Activated CD4-positive, alpha-beta T cell treated with anti-CD3 and anti-CD28 coated beads for 48 hours (primary cell): ENCODE measurements at regions not wholly inside any gene's neighbourhood (a gene's known extent, or its start where the extent isn't known, plus 50 kb on each side); places are given as distances from the start of the nearest gene placed in this dataset.
"Not testable (repeated sequence)": the region's sequence is repeated elsewhere in the genome, so short reads cannot be mapped to it uniquely, and the experiment has no call there.

Experiments
- DNase-seq: peaks from one replicate; pipeline ENCODE4 v3.0.0-alpha.2; 2020

GRCh38 chr5:102554082-102554481, 55.3 kb upstream of the SLCO6A1 start:
- DNase-seq = no peak

DNA sequence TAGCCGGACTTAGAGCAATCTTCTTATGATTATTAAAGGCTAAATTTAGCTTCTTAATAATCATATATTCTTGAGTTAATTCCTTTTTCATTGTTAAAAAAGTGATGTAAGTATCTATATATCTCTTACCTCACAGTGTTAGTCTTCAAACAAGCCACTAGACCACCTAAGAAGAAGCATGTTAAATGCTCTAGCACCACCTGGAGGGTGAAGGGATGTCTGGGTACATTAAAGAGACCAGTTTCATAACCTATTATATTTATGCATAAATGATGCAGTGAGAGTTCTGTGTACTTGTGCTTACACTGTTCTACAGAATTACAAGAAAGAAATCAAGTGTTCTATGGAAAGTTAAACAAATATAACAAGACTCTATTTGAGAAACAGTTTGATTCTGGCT, 55.9 kb upstream of the SLCO6A1 start:
- DNase-seq = no peak

DNA sequence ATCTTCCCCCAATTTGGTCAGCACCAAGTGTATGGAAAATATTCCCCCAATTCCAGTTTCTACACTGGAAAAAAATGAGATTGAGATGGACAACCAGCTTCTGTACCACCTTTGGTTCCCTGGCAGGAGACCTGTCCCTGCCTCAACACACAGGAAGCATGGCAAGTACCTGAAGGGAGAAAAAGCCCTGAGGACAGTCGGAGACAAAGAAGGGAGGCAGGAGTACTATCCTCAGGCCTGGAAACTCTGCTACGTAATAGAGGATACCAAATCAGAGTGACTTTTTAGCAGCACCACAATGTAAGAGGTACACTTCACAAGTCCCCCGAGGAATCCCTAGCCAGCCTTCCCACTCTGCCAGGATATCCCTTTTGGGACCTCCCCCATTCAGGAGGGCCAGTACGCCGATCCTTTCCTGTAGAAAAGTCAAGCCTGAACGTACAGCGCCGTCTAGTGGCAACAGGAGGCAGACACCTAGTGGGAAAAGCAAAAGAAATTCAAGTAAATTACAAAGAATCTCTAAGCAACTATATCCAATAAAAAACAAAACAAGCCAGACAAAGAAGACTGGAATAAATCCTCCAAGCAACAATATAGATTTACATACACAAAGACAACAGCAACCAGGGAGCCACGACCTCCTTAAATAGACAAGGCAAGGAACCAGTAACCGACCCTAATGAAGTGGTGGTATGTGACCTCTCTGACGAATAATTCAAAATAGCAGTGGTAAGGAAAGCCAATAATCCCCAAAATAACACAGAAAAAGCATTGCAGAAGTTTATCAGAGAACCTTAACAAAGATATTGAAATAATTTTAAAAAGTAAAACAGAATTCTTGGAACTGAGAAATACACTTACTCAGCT, 63.3 kb upstream of the SLCO6A1 start:
- DNase-seq = peak; percentile 42

GRCh38 chr5:102570747-102571146, 71.9 kb upstream of the SLCO6A1 start:
- no peak for DNase-seq

DNA sequence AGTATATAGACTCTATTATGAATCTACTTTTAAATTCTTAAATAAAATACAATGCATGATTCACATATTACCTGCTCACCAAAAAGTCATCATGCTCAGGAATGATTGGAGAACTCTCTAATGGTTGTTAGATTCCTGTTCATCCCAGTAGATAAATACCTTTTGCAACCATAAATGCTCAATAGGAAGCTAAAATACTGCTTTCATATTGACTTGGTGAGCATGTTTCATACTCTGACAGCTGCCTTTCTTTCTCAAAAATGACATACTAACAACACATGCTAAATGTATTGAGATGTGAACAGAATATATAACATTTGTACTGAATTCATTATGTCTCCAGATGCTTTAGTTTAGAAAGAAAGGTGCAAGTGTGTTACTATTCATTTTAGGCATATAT, 79.6 kb upstream of the SLCO6A1 start:
- no peak for DNase-seq

DNA sequence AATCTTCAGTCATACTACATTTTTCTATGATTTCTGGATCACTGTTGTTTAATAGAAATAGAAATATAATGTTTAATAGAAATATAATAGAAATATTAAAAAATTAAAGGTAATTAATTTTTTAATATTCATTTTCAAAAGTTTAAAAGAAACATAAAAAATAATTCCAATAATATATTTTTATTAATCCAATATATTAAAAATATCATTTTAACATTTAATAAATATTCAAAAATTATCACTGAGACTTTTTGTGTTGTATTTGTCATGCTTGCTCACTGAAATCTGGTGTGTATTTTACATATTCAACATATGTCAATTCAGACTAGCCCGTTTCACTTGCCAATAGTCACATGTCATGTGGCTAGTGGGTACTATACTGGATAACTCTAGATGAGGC, 80.6 kb upstream of the SLCO6A1 start:
- no peak for DNase-seq

DNA sequence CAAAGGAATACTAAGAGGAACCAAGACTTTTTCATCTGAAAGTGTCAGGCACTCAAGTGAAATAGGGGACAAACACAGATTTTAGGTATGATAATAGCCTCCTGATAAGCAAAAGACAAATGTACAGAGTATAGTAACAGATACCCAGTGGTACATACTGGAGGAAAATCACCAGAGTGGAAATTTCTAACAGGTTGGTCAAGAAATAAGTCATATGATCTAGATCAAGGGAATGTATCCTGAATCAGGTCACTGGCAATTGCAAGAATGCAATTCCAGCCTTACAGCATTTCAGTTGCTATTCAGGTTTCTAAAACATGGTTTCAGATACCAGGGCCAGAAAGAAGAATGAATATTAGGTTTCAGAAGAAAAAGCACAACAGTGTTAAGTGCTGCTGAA, 82.2 kb upstream of the SLCO6A1 start:
- no peak for DNase-seq

DNA sequence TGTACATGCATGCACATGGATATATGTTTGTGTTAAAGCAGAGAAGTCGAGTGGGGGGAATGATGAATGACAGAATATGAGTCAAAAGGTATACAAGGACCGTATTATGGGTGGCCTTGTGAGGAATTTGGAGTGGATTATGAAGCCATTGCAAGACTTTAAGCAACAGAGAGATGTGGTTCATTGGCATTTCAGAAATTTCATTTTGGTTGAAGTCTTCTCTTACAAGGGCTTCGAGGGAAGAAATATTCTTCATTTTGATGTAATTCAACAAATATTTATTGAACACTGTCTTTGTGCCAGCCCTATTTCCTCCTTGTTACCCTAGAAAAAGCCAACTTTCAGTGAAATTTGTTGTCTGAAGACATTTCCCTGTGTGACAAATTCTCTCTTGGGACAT, 83.9 kb upstream of the SLCO6A1 start:
- DNase-seq = no peak

- DNase-seq = no peak
These were observed 84.7 kb upstream of the SLCO6A1 start for GRCh38 chr5:102583276-102584124.

- no peak for DNase-seq
These were observed 90.9 kb upstream of the SLCO6A1 start for GRCh38 chr5:102589661-102590060.

DNA sequence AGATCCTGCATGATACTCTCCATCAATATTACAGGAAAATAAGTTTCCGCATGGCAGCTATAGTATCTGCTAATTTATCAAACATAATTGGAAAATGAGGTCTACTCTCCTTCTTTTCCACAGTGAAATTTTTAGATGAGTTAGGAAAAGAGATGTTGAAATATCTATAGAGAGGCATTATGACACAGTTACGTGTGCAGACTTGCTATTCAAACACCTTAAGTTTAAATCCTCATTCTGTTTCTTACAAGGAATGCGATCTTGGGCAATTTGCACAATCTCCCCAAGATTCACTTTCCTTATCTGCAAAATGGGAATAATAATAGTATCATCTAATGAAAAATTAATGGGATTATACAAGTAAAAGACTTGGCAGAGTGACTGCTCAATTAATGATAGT, 91.7 kb upstream of the SLCO6A1 start:
- DNase-seq = no peak

- DNase-seq = peak; percentile 12
These were observed 92.8 kb upstream of the SLCO6A1 start for GRCh38 chr5:102591650-102592049.

DNA sequence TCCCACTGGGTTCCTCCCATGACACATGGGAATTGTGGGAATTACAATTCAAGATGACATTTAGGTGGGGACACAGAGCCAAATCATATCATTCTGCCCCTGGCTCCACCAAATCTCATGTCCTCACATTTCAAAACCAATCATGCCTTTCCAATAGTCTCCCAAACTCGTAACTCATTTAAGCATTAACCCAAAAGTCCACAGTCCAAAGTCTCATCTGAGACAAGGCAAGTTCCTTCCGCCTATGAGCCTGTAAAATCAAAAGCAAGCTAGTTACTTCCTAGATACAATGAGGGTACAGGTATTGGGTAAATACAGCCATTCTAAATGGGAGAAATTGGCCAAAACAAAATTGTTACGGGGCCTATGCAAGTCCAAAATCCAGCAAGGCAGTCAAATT, 93.8 kb upstream of the SLCO6A1 start:
- not testable (repeated sequence) for DNase-seq

DNA sequence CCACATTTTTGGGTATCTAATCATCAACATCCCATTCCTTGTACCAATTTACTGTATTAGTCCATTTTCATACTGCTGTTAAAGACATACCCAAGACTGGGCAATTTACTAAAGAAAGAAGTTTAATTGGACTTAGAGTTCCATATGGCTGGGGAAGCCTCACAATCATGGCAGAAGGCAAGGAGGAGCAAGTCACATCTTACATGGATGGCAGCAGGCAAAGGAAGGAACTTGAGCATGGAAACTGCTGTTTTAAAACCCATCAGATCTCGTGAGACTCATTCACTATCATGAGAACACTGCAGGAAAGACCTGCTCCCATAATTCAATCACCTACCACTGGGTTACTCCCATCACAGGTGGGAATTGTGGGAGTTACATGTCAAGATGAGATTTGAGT, 95.4 kb upstream of the SLCO6A1 start:
- no peak for DNase-seq

- DNase-seq = no peak
These were observed 96.5 kb upstream of the SLCO6A1 start for GRCh38 chr5:102595332-102595731.

- DNase-seq = no peak
These were observed 97.3 kb upstream of the SLCO6A1 start for GRCh38 chr5:102596113-102596512.

- no peak for DNase-seq
These were observed 98.2 kb upstream of the SLCO6A1 start for GRCh38 chr5:102596951-102597350.

DNA sequence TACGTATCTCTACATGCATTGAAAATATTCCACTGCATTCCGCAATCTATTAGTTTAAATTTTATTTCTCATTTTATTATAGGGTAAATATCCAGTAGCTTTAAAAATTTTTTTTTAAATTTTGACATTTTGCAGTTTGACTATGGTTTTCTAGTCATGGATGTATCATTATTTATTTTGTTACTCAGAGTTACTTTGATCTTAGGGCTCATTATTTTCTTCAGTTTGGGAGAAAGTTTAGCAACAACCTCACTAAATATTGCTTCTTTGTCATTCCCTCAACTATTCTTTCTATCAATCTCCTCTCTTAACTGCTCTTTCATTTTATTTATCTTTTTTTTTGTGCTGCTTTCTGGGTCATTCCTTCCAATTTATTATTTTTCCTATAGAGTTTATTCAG, 100.5 kb upstream of the SLCO6A1 start:
- no peak for DNase-seq

- no peak for DNase-seq
These were observed 102.2 kb upstream of the SLCO6A1 start for GRCh38 chr5:102600964-102601363.

GRCh38 chr5:102603670-102604069, 104.9 kb upstream of the SLCO6A1 start:
- DNase-seq = no peak

GRCh38 chr5:102608414-102608813, 109.6 kb upstream of the SLCO6A1 start:
- no peak for DNase-seq

GRCh38 chr5:102611312-102611711, 112.5 kb upstream of the SLCO6A1 start:
- no peak for DNase-seq

GRCh38 chr5:102613661-102614060, 114.9 kb upstream of the SLCO6A1 start:
- no peak for DNase-seq
